C4-2B (cell line): ENCODE measurements at regions not wholly inside any gene's neighbourhood (a gene's known extent, or its start where the extent isn't known, plus 50 kb on each side); places are given as distances from the start of the nearest gene placed in this dataset.
"Not testable (repeated sequence)": the region's sequence is repeated elsewhere in the genome, so short reads cannot be mapped to it uniquely, and the experiment has no call there.

Source experiments
- H3K27ac ChIP-seq: fragments of 450-650 bp; 2 replicates; pipeline ENCODE4 v1.5.1; 2017
- ZFX ChIP-seq: fragments of 450-650 bp; IDR thresholded peaks from 2 replicates; pipeline ENCODE4 v1.6.1; 2017
- TF ChIP-seq, protein P1 (sequence below): fragments of 450-650 bp; conservative IDR thresholded peaks from 2 replicates; pipeline ENCODE4 v1.5.1; 2017; ENCODE audit warnings: mild to moderate bottlenecking

DNA sequence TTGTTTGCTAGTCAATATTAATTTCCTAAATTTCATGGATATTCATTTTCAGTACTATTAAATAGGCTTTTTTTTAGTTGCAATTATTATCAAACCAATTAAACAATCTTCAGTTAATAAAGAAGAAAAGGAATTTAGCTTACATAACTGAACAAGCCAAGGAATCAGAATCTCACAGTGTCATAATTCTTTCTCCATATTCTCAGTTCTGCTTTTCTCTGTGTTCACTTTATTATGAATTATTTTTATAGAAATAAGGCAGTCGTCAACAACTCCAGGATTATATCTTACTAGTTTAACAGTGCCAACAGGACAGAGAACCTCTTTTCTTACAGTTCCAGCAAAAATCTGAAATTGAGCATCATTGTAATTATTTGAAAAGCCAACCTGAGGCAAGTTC, 221.7 kb downstream of the CGGBP1 start:
- TF ChIP-seq, protein P1, sequence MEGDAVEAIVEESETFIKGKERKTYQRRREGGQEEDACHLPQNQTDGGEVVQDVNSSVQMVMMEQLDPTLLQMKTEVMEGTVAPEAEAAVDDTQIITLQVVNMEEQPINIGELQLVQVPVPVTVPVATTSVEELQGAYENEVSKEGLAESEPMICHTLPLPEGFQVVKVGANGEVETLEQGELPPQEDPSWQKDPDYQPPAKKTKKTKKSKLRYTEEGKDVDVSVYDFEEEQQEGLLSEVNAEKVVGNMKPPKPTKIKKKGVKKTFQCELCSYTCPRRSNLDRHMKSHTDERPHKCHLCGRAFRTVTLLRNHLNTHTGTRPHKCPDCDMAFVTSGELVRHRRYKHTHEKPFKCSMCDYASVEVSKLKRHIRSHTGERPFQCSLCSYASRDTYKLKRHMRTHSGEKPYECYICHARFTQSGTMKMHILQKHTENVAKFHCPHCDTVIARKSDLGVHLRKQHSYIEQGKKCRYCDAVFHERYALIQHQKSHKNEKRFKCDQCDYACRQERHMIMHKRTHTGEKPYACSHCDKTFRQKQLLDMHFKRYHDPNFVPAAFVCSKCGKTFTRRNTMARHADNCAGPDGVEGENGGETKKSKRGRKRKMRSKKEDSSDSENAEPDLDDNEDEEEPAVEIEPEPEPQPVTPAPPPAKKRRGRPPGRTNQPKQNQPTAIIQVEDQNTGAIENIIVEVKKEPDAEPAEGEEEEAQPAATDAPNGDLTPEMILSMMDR: no peak
- TF ChIP-seq ZFX: no peak

GRCh38 chr3:87836026-87836425, 222.8 kb downstream of the CGGBP1 start:
- TF ChIP-seq, protein P1: no peak
- no peak for TF ChIP-seq ZFX
- H3K27ac ChIP-seq: no peak overlapping the region

More for the DNA sequence above, 221.7 kb downstream of the CGGBP1 start:
- H3K27ac ChIP-seq: no peak overlapping the region

GRCh38 chr3:87835236-87835635, 223.6 kb downstream of the CGGBP1 start:
- no peak overlapping the region for H3K27ac ChIP-seq
- no peak for TF ChIP-seq ZFX
- TF ChIP-seq, protein P1: no peak

GRCh38 chr3:87834327-87834726, 224.5 kb downstream of the CGGBP1 start:
- no peak overlapping the region for H3K27ac ChIP-seq

DNA sequence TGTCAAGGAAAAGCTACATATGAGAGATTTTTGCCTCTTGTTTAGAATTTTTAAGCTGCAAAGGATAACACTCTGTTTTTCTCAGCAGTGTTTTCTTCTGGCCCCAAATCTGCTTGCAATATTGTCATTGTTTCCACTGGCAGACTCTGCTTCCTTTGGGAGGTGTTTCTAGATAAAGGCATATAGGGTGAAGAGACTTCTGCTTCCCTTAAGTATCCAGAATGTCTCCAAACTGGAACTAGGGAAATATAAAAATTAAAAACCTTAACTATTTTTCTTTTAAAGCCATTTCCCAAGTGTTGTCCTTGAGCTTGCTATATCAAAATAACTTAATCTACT, 225.8 kb downstream of the CGGBP1 start:
- H3K27ac ChIP-seq: no peak overlapping the region
- no peak for TF ChIP-seq ZFX
- TF ChIP-seq, protein P1: no peak

More at GRCh38 chr3:87834327-87834726, 224.5 kb downstream of the CGGBP1 start:
- TF ChIP-seq ZFX: no peak
- TF ChIP-seq, protein P1: no peak

GRCh38 chr3:87828046-87828445, 230.8 kb downstream of the CGGBP1 start:
- TF ChIP-seq ZFX: no peak
- TF ChIP-seq, protein P1: no peak
- no peak overlapping the region for H3K27ac ChIP-seq

DNA sequence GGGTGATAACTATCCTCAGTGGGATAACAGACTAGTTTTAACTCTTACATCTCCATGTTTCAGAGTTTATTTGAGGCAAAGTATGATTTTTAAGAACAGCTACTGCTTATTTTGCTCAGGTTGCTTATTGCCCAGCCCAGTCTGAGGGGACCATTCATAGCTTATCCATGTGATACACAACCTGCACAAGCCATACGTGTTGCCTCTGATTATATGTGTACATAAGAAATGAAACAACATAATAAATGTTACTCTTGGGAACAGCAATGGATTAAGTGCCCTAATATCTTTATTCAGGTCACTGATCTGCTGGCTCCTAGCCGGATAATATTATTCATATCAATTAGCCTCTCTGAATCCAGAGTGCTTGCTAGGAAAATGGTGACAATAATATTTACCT, 236.2 kb downstream of the CGGBP1 start:
- no peak for TF ChIP-seq ZFX
- TF ChIP-seq, protein P1: no peak
- H3K27ac ChIP-seq: no peak overlapping the region

DNA sequence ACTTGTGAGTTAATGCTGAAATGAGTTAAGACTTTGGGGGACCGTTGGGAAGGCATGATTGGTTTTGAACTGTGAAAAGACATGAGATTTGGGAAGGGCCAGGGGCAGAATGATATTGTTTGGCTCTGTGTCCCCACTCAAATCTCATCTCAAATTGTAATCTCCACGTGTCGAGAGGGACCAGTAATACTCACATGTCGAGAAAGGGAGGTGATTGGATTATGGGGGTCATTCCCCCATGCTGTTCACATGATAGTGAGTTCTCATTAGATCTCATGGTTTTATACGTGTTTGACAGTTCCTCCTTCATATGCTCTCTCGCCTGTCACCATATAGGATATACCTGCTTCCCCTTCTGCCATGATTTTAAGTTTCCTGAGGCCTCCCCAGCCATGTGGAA, 245.3 kb downstream of the CGGBP1 start:
- H3K27ac ChIP-seq: not testable (repeated sequence)
